GM18873 (cell line): ENCODE measurements at regions not wholly inside any gene's neighbourhood (a gene's known extent, or its start where the extent isn't known, plus 50 kb on each side); places are given as distances from the start of the nearest gene placed in this dataset.
"Not testable (repeated sequence)": the region's sequence is repeated elsewhere in the genome, so short reads cannot be mapped to it uniquely, and the experiment has no call there.

Experiments
- ATAC-seq: cut with Tn5 transposase; IDR thresholded peaks from one replicate; pipeline ENCODE4 v1.9.1; 2021; ENCODE audit warnings: mild to moderate bottlenecking, moderate library complexity, moderate number of reproducible peaks; ENCODE audit not compliant: unreplicated experiment, low FRiP score

DNA sequence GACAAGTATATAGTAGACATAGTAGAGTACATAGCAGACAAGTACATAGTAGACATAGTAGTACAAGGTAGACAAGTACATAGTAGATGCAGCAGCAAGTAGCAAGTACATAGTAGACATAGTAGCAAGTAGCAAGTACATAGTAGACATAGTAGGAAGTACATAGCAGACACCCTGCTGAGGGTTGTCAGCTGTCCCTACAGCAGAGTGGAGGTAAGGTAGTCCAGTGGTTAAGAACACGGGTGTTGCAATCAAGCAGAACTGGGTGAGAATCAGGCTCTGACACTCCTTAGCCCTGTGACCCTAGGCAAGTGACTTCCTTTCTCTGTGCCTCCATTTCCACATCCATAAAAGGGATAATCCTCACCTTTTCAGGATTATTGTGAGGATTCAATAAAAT lies 94.7 kb downstream of the NOG start:
- ATAC-seq, result no peak

- no peak for ATAC-seq
Observed at GRCh38 chr17:56690441-56691291, 97.2 kb downstream of the NOG start.

- no peak for ATAC-seq
Observed at GRCh38 chr17:56694825-56695224, 101.3 kb downstream of the NOG start.

- no peak for ATAC-seq
Observed at GRCh38 chr17:56697190-56697589, 103.7 kb downstream of the NOG start.

DNA sequence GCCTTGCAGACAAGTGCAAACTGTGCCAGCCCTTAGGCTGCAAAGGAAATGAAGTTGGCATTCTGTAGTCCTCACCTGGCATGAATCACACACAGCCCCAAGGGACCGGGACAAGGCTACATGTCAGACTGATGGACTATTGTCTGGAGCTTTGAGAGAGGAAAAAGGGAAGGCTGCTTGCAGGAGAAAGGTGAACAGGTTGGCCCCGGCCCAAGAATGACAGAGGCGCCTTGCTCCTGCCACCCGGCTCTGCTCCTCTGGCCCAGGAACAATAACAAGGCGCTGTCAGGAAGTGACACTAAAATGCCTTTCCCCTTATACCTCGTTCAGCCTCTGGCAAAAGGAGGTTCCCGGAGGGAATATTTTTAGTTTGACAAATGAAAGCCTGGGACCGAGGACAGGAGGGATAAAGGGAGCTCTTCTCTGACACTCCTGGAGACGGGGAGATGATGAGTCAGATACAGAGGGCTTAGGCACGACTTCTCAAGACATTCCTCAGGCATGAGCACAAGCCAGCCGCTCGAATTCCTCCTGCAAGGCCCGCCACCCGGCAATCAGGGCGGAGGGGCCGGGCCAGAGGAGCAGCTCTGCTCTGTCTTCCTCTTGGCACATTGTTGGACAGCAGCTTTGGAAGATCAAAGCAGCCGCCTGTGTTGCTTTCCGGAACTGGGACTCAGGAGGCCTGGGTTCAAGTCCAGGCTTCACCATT lies 105.8 kb downstream of the NOG start:
- ATAC-seq, result no peak

- no peak for ATAC-seq
Observed at GRCh38 chr17:56700919-56701420, 107.5 kb downstream of the NOG start.

- ATAC-seq, result no peak
Observed at GRCh38 chr17:56707312-56708219, 114.1 kb downstream of the NOG start.

DNA sequence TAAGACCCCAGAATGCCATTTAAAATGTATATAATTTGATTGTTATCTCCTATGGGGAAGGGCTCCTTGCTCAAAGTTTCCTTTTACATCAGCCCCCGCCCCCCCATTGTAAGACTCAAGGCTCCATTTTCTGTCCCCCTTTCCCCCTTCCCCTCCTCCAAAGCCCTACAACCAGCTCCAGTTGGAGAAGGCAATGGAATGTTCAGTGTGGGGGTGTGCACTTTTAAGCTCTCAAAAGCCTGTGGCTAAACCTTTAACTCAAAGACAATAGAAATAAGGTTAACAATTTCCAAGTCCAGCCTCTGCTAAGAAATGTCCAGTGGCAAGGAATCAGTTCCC lies 114.7 kb downstream of the NOG start:
- no peak for ATAC-seq

GRCh38 chr17:56708670-56709410 lies 115.3 kb downstream of the NOG start:
- no peak for ATAC-seq

DNA sequence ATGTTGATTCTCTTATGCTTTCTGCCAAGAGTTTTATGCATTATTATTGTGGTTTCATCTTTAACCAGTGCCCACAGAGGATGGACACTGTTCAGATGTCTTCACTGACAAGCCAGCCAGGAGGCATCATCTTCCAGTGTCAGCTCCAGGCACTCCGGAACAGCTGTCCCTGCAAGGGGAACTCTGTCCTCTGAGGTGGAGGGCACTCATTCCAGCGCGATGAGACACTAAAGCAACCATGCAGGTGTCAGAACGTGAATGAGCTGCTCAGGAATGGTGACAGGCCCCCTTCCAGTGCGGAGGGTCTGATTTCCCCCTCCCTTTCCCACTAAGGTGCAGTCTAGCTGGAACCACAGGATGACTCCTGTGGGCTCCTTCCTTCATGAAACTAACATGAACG lies 117.5 kb downstream of the NOG start:
- no peak for ATAC-seq

DNA sequence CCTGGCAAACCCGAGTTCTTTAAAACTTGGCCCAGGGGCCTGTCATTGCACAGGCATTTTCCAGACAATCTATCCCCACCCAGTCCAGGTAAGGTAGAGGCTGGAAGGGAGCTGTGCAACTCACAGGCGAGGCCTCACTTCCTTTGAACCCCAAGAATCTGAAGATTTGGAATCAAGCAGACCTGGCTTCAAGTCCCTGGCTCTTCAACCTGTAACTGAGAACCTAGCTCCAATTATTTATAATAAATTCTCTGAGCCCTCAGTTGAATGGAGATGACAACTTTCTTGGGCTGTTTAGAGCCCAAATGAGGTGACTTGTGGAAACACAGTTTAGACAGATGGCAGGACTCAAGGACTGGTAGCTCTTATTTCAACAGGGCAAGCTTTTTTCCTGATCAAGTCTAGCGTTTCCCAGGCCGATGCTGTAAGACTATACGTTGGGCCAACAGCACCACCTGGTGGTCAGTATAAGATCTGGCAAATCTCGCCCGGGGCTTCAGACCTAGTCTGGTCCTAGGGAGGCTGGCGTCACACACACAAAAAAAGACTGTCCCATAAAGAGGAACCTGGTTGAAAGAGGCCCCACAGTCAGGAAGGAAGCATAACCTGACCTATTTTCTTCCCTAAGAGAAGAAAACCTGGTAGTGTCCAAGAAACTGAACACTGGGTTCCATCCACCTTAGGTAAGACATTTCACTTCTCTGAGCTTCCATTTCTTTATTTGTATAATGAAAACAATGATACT lies 117.9 kb downstream of the C17orf67 start:
- ATAC-seq, result peak; percentile 72

GRCh38 chr17:56717471-56717870 lies 116.2 kb downstream of the C17orf67 start:
- no peak for ATAC-seq

DNA sequence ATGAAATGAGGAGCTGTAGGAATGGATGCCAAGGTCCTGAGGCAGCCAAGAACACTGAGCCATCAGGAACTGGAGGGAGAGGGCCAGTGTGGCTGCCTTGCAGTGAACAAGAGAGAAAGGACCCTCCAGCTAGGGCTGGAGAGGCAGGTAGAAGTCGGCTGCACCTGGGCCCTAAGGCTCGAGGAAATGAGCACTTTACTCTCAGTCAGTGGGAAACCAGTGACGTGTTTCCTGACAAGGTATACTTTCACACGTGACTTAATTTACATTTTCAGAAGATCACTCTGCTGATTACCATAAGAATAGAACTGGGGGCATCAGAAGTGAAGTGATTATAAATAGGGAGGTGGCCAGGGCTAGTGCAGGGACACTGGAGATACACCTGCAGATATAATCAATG lies 115.2 kb downstream of the C17orf67 start:
- ATAC-seq, result no peak

DNA sequence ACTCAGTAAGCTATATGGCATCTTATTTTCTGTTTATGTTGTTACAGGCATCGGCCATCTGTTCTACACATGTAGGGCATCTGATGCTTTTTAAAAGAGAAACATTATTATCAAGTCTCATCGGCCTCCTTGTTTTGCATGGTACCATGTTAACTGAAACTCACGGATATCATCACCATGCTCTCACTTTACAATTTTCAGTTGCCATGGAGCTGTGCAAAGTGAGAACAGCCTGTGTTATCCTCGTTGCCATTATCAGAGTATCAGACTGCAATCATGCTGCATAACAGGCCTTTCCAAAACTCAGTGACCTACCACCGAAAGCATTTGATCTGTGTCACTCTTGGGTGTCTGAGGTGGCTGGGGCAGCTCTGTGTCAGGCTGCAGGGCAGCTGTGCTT lies 110.3 kb downstream of the C17orf67 start:
- ATAC-seq, result no peak

- no peak for ATAC-seq
Observed at GRCh38 chr17:56724664-56725063, 109.1 kb downstream of the C17orf67 start.

DNA sequence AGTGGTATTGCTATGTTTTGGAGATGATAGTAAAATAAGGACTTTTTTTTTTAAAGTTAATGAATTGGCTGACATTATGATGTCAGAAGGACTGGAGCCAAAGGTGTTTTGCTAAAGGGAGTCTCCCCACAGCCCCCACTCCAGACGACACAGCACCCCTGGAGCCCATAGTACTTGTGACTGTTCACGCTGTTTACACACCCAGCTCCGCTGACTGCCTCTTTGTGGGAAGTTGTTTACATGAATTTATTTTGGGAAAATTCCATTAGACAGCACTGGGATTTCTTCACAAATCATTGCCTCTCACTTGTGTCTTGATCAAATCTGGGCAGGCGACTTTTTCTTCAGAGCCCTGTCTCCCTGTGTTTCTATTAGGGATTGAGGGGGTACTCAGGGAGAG lies 108.6 kb downstream of the C17orf67 start:
- no peak for ATAC-seq

GRCh38 chr17:56727876-56728617 lies 105.7 kb downstream of the C17orf67 start:
- ATAC-seq, result no peak

- not testable (repeated sequence) for ATAC-seq
Observed at GRCh38 chr17:56731096-56731495, 102.6 kb downstream of the C17orf67 start.

DNA sequence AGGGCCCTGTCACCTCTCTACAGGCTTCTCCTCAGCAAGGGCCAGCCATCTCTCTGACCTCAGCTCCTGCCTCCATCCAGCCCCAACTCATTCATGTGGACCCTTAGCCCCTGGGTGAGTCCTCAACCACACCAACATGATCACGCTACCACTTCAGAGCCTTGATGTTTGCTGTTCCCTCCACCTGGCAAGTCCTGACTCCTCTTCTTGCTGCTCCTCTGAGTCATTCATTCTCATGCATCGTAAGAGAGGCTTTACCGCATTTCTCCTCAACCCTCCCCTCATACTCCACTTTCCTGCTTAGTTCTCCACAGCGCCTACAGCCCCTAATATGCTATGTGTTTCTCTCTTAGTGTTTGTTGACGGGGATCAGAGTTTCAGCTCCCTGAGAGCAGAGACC lies 99.9 kb downstream of the C17orf67 start:
- ATAC-seq, result no peak
